GM12878 (cell line): ENCODE measurements at regions not wholly inside any gene's neighbourhood (a gene's known extent, or its start where the extent isn't known, plus 50 kb on each side); places are given as distances from the start of the nearest gene placed in this dataset.

Source experiments
- ATAC-seq: fragments of 200-7000 bp; cut with Tn5 transposase; 3 replicates; pipeline ENCODE4 v1.9.1; 2020; ENCODE audit warnings: mild to moderate bottlenecking, moderate library complexity
- BruUV-seq: library from RNA; stranded (reverse); fragments of 400-500 nt; replicated peaks from 2 replicates; lab custom pipeline; 2021; lab: Mats Ljungman, UMichigan
- CTCF ChIA-PET: fragments of 300-600 bp; sonication (Branson Sonifier 250); formaldehyde crosslinking; extraction: SDS; loops from one replicate; lab custom pipeline; 2021; ENCODE audit warnings: inconsistent platforms; lab: Yijun Ruan, JAX
- POLR2A ChIA-PET: fragments of 350-600 bp; formaldehyde crosslinking; extraction: SDS; loops from one replicate; lab custom pipeline; 2021; ENCODE audit warnings: inconsistent platforms; lab: Charles Lee
- RAD21 ChIA-PET: fragments of 300-600 bp; sonication (Branson Sonifier 250); formaldehyde crosslinking; loops from one replicate; lab custom pipeline; 2023; ENCODE audit warnings: antibody characterized with exemption; ENCODE audit not compliant: unreplicated experiment; lab: Charles Lee
- SMC1A ChIA-PET: fragments of 300-600 bp; sonication (Branson Sonifier 250); formaldehyde crosslinking; loops from one replicate; lab custom pipeline; 2023; ENCODE audit not compliant: unreplicated experiment, uncharacterized antibody; lab: Charles Lee
- DNase-seq: peaks from one replicate; pipeline ENCODE4 v3.0.0-alpha.2; 2011; ENCODE audit warnings: low read depth, low spot score
- FAIRE-seq: peaks from 3 replicates; lab custom pipeline; 2011; peaks lifted over from hg19 to GRCh38; lab: Jason Lieb, UNC
- H2AFZ ChIP-seq: 2 replicates; pipeline ENCODE4 v1.6.0; 2011; ENCODE audit warnings: low read depth, low read length, control low read depth; ENCODE audit not compliant: control insufficient read depth
- H3K27ac ChIP-seq: 2 replicates; pipeline ENCODE4 v1.5.1; 2011; ENCODE audit warnings: control low read depth; ENCODE audit not compliant: control insufficient read depth, insufficient read depth
- H3K27me3 ChIP-seq, 2 experiments: replicated peaks in 1 of 2; 2 replicates each; pipeline versions ENCODE4 v1.6.0 to v1.6.1; 2011; ENCODE audit warnings: low read length in 1 of 2; ENCODE audit not compliant: control insufficient read depth in 2 of 2, insufficient read depth in 2 of 2
- H3K36me3 ChIP-seq, 2 experiments: 2 replicates each; pipeline ENCODE4 v1.5.1; 2011; ENCODE audit warnings: low read length in 1 of 2; ENCODE audit not compliant: control insufficient read depth in 2 of 2, insufficient read depth in 2 of 2
- H3K4me1 ChIP-seq: 2 replicates; pipeline ENCODE4 v1.6.1; 2011; ENCODE audit warnings: mild to moderate bottlenecking, low read length, moderate library complexity, mixed read lengths; ENCODE audit not compliant: control insufficient read depth, insufficient read depth
- H3K4me2 ChIP-seq: 2 replicates; pipeline ENCODE4 v1.6.0; 2011; ENCODE audit warnings: control low read depth; ENCODE audit not compliant: control insufficient read depth, insufficient read depth
- H3K4me3 ChIP-seq: fragments of 200-600 bp; sonication (generic); 2 replicates; pipeline ENCODE4 v1.5.1; 2016
- H3K79me2 ChIP-seq: 2 replicates; pipeline ENCODE4 v1.6.0; 2011; ENCODE audit warnings: low read length; ENCODE audit not compliant: control insufficient read depth, insufficient read depth
- H3K9ac ChIP-seq: 2 replicates; pipeline ENCODE4 v1.8.0; 2011; ENCODE audit warnings: low read length, control low read depth, mixed read lengths; ENCODE audit not compliant: control insufficient read depth, insufficient read depth
- H3K9me3 ChIP-seq: replicated peaks from 3 replicates; pipeline ENCODE4 v1.5.1; 2011; ENCODE audit warnings: mild to moderate bottlenecking, low read length; ENCODE audit not compliant: control insufficient read depth, insufficient read depth
- H4K20me1 ChIP-seq: 2 replicates; pipeline ENCODE4 v1.6.0; 2011; ENCODE audit not compliant: control insufficient read depth, insufficient read depth
- ELK1 ChIP-seq: IDR thresholded peaks from 2 replicates; pipeline ENCODE4 v1.6.1; 2012; ENCODE audit warnings: low read depth, low read length, improper control_type of control experiment
- HSF1 ChIP-seq: fragments of 150-350 bp; IDR thresholded peaks from 2 replicates; pipeline ENCODE4 v1.6.1; 2014; ENCODE audit warnings: mild to moderate bottlenecking, low read depth, low read length
- IKZF1 ChIP-seq: fragments of 450-650 bp; conservative IDR thresholded peaks from 2 replicates; pipeline ENCODE4 v1.6.1; 2017; ENCODE audit warnings: antibody characterized with exemption, mild to moderate bottlenecking
- KAT2A ChIP-seq: conservative IDR thresholded peaks from 2 replicates; pipeline ENCODE4 v1.6.1; 2011; ENCODE audit warnings: low read depth, low read length; ENCODE audit not compliant: control insufficient read depth
- MTA2 ChIP-seq: fragments of 450-650 bp; IDR thresholded peaks from 2 replicates; pipeline ENCODE4 v1.6.1; 2016; ENCODE audit warnings: low read depth, mild to moderate bottlenecking, moderate library complexity
- POLR2AphosphoS2 ChIP-seq: IDR thresholded peaks from 2 replicates; pipeline ENCODE4 v1.6.1; 2011; ENCODE audit warnings: low read depth, mild to moderate bottlenecking, low read length, improper control_type of control experiment, moderate library complexity
- POLR2AphosphoS5 ChIP-seq: IDR thresholded peaks from 2 replicates; pipeline ENCODE4 v1.6.1; 2011; ENCODE audit warnings: mild to moderate bottlenecking, low read length, inconsistent platforms
- RB1 ChIP-seq: fragments of 450-650 bp; formaldehyde crosslinking; IDR thresholded peaks from 2 replicates; pipeline ENCODE4 v1.6.1; 2017; ENCODE audit warnings: mild to moderate bottlenecking, borderline replicate concordance
- RUNX3 ChIP-seq: IDR thresholded peaks from 2 replicates; pipeline ENCODE4 v1.6.1; 2012; ENCODE audit warnings: low read length, inconsistent platforms
- SIN3A ChIP-seq: IDR thresholded peaks from 2 replicates; pipeline ENCODE4 v1.6.1; 2012; ENCODE audit warnings: low read depth, low read length, improper control_type of control experiment
- SPI1 ChIP-seq: IDR thresholded peaks from 2 replicates; pipeline ENCODE4 v1.6.1; 2011; ENCODE audit warnings: low read depth, mild to moderate bottlenecking, low read length, moderate library complexity, borderline replicate concordance; ENCODE audit not compliant: insufficient read depth
- TAF1 ChIP-seq: IDR thresholded peaks from 2 replicates; pipeline ENCODE4 v1.6.1; 2011; ENCODE audit warnings: mild to moderate bottlenecking, low read depth, low read length, borderline replicate concordance
- YBX1 ChIP-seq: fragments of 450-650 bp; IDR thresholded peaks from 2 replicates; pipeline ENCODE4 v1.6.1; 2016; ENCODE audit warnings: antibody characterized with exemption
- ZNF622 ChIP-seq: fragments of 450-650 bp; IDR thresholded peaks from 2 replicates; pipeline ENCODE4 v1.6.1; 2017; ENCODE audit warnings: mild to moderate bottlenecking, inconsistent platforms
- ZZZ3 ChIP-seq: IDR thresholded peaks from 2 replicates; pipeline ENCODE4 v1.6.1; 2011; ENCODE audit warnings: low read depth; ENCODE audit not compliant: control insufficient read depth, insufficient read length
- WGBS: methylation state at CpG from one replicate; pipeline ENCODE4 v1.1.6; 2016; ENCODE audit warnings: low lambda C conversion rate; ENCODE audit not compliant: insufficient replicate concordance, insufficient coverage; ENCODE audit errors: missing lambda C conversion rate; 5-methylcytosine and 5-hydroxymethylcytosine counted together
- in situ Hi-C: fragments of 300-500 bp; cut with MboI; formaldehyde crosslinking; loops from 9 replicates; pipeline ENCODE4 v1.14.3; 2018; ENCODE audit warnings: mixed read lengths
- intact Hi-C: fragments of 100-400 bp; cut with micrococcal nuclease; formaldehyde crosslinking; loops from one replicate; pipeline ENCODE4 v1.14.2; 2022; ENCODE audit not compliant: unreplicated experiment

GRCh38 chr1:234836045-234836681 lies 226.2 kb upstream of the IRF2BP2 start:
- RAD21 ChIA-PET, result interaction anchor here (0.7 kb wide), 1 partner anchor 114 kb away, joined by 3 read pairs; no protein-coding TSS in a partner anchor
- Histone ChIP-seq H3K4me1 (peaks cover 16% of the 10 kb centered on the region), H3K27ac (no peak overlapping the region), H3K27me3 (no peaks in the 10 kb centered on the region), H3K36me3 (no peaks in the 10 kb centered on the region), H2AFZ (no peak overlapping the region), H3K4me2 (no peak overlapping the region), H3K9me3 (no peaks in the 10 kb centered on the region; the same call in 1 of the 3 replicates), H3K9ac (no peak overlapping the region), H3K4me3 (no peak overlapping the region), H4K20me1 (no peaks in the 10 kb centered on the region), H3K79me2 (no peaks in the 10 kb centered on the region)
- POLR2A ChIA-PET, result no interaction called here
- TF ChIP-seq ZNF622 (no peak), SPI1 (peak; percentile 27; the same call in 1 of the 2 replicates), RB1 (no peak), YBX1 (no peak), RUNX3 (0 out of 2 replicates have a peak, but pooled peaks have one; percentile 4), MTA2 (no peak), IKZF1 (peak; percentile 36; the same call in 1 of the 2 replicates)
- BruUV-seq, result no TSS peak
- in situ Hi-C loops (loop anchor here (25.0 kb wide), 1 partner anchor 99 kb away; no protein-coding TSS in a partner anchor), intact Hi-C loops (no loop called here)
- FAIRE-seq (no peak), DNase-seq (no peak), ATAC-seq (0 out of 3 replicates have a peak, but pooled peaks have one; percentile 9)
- WGBS, result 36% methylated on average over 7 of the region's 7 CpGs
- SMC1A ChIA-PET, result interaction anchor here (0.9 to 14.0 kb wide), 4 partner anchors 12 to 127 kb away, joined by 3 to 143 read pairs (median 4); no protein-coding TSS in a partner anchor
- CTCF ChIA-PET, result no interaction called here

GRCh38 chr1:234835239-234835638 lies 225.3 kb upstream of the IRF2BP2 start:
- POLR2A ChIA-PET, result interaction anchor here (1.1 kb wide), 1 partner anchor 98 kb away, joined by 7 read pairs; no protein-coding TSS in a partner anchor
- WGBS, result 43% methylated on average over 2 of the region's 2 CpGs
- TF ChIP-seq ZZZ3 (no peak), HSF1 (no peak), TAF1 (no peak), ELK1 (no peak), POLR2AphosphoS2 (no peak), KAT2A (no peak), SIN3A (no peak), POLR2AphosphoS5 (no peak)

More at GRCh38 chr1:234835239-234835638, 225.3 kb upstream of the IRF2BP2 start:
- Histone ChIP-seq H3K4me1 (peaks cover 8% of the 10 kb centered on the region), H3K36me3 (no peaks in the 10 kb centered on the region), H3K79me2 (no peaks in the 10 kb centered on the region), H4K20me1 (no peaks in the 10 kb centered on the region), H3K9me3 (no peaks in the 10 kb centered on the region; the same call in 1 of the 3 replicates), H2AFZ (no peak overlapping the region), H3K9ac (no peak overlapping the region), H3K4me3 (no peak overlapping the region), H3K27ac (no peak overlapping the region), H3K27me3 (no peaks in the 10 kb centered on the region), H3K4me2 (no peak overlapping the region)
- no TSS peak for BruUV-seq
- no peak for DNase-seq
- ChIA-PET RAD21 (interaction anchor here (0.8 to 1.3 kb wide), 2 partner anchors 10 to 258 kb away, joined by 3 to 4 read pairs; no protein-coding TSS in a partner anchor), CTCF (no interaction called here), SMC1A (interaction anchor here (0.9 to 14.0 kb wide), 5 partner anchors 11 to 127 kb away, joined by 3 to 143 read pairs (median 4); no protein-coding TSS in a partner anchor)
- intact Hi-C loops (no loop called here), in situ Hi-C loops (loop anchor here (25.0 kb wide), 1 partner anchor 98 kb away; no protein-coding TSS in a partner anchor)
- ATAC-seq, result no peak
- FAIRE-seq, result no peak
